ENCODE measurements at regions not wholly inside any gene's neighbourhood (a gene's known extent, or its start where the extent isn't known, plus 50 kb on each side); places are given as distances from the start of the nearest gene placed in this dataset.

GRCh38 chr2:21544392-21544791 is 420.6 kb downstream of the TDRD15 start:
- DNase-seq = no peak

DNA sequence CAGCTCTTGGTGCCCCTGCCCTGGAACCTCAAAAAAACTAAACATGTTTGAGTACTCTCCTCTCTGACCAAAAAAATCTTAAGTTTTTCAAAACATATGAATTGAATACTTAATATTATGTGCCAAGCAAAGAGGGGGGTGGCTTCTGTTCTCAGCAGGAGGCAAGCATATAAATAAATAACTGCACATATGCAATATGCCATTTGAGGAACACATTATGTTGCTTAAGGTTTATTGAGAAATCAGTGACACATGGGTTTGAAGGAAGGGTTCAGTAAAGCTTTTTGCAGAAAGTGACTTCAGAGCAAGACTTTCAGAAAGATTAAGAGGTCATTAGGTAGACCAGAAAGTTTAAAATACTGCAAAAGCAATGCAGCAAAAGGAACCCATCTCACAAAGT is 429.2 kb downstream of the TDRD15 start:
- no peak for DNase-seq

DNA sequence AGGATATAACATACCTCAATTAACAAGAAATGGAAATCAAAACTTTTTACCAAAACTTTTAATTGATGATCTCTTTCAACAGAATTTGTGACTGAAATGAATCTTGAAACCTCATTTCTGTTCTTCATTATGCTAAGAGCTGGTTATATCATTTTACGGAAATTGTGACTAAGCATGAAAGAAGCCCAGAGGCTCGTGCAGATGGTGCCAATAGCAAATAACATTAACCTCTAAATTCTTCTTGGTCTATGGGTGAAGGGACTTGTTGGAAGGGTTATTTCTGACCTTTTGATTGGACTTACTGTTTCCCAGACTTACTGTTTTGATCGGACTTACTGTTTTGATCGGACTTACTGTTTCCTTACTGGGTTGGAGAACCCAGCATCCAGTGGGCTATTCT is 435.6 kb downstream of the TDRD15 start:
- no peak for DNase-seq

GRCh38 chr2:21561965-21562364 is 438.2 kb downstream of the TDRD15 start:
- no peak for DNase-seq

GRCh38 chr2:21567395-21567794 is 443.6 kb downstream of the TDRD15 start:
- DNase-seq = no peak

DNA sequence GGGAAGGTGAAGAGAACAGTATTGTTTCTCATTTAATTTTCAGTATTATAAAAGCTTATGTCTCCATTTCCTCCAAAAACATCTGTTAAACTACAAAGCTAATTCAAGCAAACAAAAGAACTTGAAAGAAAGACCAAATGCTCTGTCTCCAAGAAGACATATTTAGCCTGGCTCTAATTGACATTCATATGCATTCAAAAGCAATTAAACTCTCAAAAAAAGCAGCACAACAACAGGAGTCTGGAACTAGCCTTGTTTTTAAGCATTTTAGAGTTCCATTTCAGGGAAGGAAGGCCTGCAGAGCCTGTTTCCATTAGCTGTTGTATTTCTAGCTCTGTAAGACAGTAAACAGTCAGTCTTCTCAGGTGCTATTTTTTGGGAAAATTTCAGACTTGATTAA is 447.9 kb downstream of the TDRD15 start:
- no peak for DNase-seq

DNA sequence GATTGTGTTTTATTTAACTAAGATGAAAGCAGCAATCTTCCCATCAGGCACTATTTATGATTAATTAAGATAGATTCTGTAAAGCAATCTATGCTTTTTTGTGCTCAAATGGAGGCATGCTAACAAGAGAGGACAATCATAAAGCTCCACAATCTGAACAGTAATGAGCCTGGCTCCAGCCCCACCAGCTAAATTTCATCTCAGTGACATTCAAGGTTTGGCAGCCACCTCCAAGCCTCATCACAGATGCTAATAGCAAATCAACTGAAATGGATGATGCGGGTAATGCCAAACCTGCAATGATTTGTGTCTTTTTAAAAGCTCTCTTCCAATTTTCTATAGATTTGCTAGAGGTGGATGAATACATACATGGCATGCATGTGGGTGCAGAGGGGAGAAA is 456.6 kb downstream of the TDRD15 start:
- DNase-seq = no peak

- DNase-seq = no peak
Observed at GRCh38 chr2:21585881-21586280, 462.1 kb downstream of the TDRD15 start.

GRCh38 chr2:21590026-21590690 is 466.4 kb downstream of the TDRD15 start:
- DNase-seq = no peak

- DNase-seq = no peak
Observed at GRCh38 chr2:21591926-21592325, 468.2 kb downstream of the TDRD15 start.

GRCh38 chr2:21599417-21599816 is 475.6 kb downstream of the TDRD15 start:
- DNase-seq = no peak

GRCh38 chr2:21602789-21603188 is 479.0 kb downstream of the TDRD15 start:
- DNase-seq = no peak

DNA sequence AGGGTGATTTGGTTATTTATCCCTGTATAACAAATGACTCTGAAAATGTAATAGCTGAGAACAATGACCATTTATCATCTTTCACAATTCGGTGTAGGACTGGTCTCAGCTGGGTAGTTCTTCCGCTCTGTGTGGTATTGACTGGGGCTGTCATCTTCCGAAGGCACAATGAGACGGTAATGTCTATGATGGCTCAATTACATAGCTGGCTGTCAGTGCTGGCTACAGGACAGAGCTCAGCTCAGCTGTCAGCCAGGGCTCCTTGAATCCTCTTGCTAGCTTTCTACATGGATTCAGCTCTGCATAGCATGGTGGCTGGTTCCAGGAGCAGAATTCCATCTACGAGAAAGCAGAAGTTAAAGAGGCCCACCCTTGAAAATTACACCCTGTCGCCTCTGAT is 483.8 kb downstream of the TDRD15 start:
- DNase-seq = no peak

- no peak for DNase-seq
Observed at GRCh38 chr2:21610304-21610703, 486.5 kb downstream of the TDRD15 start.

DNA sequence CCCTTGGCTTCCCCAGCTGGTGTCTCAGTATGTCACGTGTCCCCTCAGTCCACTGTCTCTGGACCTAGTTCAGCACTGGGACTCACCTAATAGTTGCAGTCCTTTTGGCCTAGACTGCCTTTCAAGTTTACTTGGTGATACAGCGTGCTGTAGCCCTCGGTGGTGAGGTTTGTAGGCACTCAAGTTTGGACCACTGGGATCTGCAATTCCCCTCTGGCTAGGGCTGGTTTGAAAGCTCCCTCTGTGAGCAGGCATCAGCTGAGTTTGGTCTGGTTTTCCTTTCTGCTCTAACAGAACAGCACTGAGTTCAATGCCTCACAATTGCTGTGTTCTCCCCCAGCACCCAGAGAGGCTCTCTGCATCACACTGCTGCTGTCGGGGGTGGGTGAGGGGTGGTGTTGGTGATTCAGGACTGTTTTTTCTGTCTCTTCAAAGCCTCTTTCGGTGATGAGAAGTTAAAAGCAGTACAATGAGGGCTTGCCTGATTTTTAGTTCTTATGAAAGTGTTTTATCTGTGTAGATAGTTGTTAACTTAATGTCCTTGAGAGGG is 494.2 kb downstream of the TDRD15 start:
- no peak for DNase-seq

GRCh38 chr2:21620771-21621170 is 497.0 kb downstream of the TDRD15 start:
- no peak for DNase-seq

DNA sequence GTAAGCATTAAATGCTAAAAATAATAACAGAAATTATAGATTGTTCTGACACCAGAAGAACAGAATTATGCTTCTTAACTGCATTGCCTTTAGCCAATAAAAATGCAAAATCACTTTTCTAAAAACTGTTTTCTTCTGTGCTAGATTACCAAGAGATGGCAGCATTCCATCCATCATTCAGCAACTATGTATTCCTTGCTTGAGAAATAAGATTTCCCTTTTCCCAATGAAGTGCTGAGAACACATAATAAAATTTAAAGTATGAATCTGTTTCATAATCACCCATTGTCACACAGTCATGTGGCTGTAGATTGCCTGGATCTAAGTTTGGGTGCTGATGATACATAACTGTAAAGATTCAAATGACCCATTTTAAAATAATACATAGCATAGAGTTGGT is 504.2 kb downstream of the TDRD15 start:
- DNase-seq = no peak

- DNase-seq = no peak
Observed at GRCh38 chr2:21633015-21633414, 509.2 kb downstream of the TDRD15 start.

- DNase-seq = no peak
Observed at GRCh38 chr2:21633466-21633865, 509.7 kb downstream of the TDRD15 start.

DNA sequence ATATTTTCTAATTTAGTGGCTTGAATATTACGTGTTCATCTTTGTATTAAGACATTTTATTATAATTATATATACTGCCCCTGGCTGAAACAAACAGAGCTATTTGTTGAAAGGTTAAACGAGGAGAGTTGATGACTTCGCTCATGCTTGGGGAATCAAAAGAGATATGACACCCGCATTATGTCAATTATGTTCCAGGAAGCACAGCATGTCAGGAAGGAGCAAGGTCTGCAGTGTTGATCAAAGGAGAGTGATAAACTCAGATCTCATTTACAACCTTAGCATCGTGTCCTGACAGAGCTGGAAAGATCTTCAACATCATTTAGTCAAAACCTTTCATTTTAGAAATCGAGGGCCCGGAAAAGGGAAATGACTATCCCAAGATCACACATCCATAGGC is 510.1 kb downstream of the TDRD15 start:
- DNase-seq = no peak

DNA sequence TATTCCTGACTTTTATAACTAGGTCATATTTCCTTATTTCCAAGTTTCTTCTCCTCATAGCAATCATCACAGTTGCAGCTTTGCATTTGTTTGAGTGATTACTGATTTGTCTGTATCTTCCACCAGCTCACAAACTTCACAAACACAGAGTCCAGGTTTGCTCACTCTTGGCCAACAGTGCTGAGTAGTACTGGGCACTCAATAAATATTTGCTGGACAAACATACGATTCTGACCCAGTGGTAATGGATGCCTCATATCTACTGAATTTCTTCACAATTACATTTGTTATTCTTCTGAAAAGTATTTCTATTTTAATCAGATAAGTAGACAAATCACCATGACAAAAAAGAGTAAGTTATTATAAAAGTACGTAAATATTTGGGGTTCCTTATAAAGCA is 516.3 kb downstream of the TDRD15 start:
- no peak for DNase-seq

DNA sequence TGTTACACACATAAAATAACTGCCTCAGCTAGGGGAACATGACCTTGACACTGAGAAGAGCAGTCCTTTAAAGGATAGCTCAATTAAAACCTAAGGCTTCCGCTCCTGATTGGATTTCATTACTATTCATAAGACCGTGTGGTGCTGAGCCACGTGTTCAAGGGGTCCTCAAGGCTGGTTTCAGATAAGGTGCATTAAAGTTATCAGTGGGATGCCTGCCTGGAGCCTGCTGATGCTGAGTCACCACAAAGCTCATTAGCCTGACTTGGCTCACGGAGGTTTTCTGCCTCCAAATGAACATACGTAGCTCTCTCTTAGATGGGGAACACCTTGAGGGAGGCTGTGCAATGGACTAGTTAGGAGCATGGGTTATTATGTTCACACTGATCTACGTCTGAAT is 518.9 kb downstream of the TDRD15 start:
- no peak for DNase-seq

DNA sequence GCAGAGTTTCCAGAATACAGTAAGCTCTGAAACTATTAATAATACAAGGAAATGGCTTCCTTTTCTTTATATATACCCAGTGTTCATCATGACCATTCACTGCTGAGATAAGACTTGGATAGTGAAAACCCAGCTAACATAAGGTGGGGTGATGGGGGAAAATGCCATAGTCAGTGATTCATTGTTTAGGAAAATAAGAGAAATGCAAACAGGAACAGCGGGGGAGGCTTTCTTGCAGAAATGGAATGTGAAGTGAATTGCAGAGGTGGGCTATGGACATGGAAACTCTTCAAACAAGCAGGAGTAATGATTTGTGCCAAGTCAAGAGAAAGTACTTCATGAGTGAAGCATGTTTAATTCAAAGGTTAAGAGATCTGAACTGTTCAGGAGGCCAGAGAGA is 519.4 kb downstream of the TDRD15 start:
- DNase-seq = no peak

- no peak for DNase-seq
Observed at GRCh38 chr2:21644266-21644665, 520.5 kb downstream of the TDRD15 start.

DNA sequence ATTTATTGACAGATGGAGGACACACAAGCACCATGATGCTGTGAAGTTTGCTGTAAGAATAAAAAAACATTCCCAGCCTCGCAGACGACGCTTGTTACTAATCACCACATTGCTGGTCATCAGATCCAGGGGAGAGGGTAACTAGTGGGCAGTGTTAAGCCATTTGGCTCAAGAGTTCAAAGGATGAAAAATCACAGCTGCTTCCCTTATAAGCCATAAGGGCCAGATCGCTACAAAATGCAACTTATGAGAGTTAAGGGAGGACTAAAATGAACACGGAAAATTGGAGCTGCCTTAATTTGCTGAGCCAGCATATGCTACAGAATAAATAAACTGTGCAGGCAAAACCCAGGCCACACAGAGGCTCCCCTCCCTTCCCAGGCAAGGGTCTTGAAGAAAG is 522.6 kb downstream of the TDRD15 start:
- no peak for DNase-seq

Measured in NCI-H2107 (cell line).